NCI-H748 (cell line): ENCODE measurements at regions not wholly inside any gene's neighbourhood (a gene's known extent, or its start where the extent isn't known, plus 50 kb on each side); places are given as distances from the start of the nearest gene placed in this dataset.
"Not testable (repeated sequence)": the region's sequence is repeated elsewhere in the genome, so short reads cannot be mapped to it uniquely, and the experiment has no call there.

Experiments used
- DNase-seq: peaks from one replicate; lab custom pipeline; 2025; ENCODE audit not compliant: unreplicated experiment; lab: John Stamatoyannopoulos, UW

GRCh38 chr13:18673794-18674193 lies 507.8 kb downstream of the TUBA3C start:
- not testable (repeated sequence) for DNase-seq

DNA sequence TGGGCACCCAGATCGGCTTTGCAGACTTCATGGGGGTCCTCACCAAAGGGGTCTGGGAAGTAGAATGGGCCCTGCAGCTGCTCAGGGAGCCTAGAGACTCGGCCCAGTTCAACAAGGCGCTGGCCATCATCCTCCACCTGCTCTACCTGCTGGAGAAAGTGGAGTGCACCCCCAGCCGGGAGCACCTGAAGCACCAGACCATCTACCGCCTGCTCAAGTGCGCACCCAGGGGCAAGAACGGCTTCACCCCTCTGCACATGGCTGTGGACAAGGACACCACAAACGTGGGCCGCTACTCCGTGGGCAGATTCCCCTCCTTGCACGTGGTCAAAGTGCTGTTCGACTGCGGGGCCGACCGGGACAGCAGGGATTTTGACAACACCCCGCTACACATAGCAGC lies 515.0 kb downstream of the TUBA3C start:
- not testable (repeated sequence) for DNase-seq

GRCh38 chr13:18665716-18666115 lies 515.9 kb downstream of the TUBA3C start:
- DNase-seq: not testable (repeated sequence)

DNA sequence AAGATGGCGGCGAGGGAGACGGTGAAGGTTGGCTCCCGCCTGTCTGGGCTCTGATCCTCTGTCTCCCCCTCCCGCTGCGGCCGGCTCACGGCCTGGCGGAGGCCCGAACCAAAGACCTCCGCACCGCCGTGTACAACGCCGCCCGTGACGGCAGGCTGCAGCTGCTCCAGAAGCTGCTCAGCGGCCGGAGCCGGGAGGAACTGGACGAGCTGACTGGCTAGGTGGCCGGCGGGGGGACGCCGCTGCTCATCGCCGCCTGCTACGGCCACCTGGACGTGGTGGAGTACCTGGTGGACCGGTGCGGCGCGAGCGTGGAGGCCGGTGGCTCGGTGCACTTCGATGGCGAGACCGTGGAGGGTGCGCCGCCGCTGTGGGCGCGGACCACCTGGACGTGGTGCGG lies 516.5 kb downstream of the TUBA3C start:
- not testable (repeated sequence) for DNase-seq

GRCh38 chr13:18663222-18663621 lies 518.4 kb downstream of the TUBA3C start:
- not testable (repeated sequence) for DNase-seq

GRCh38 chr13:18643644-18644172 lies 537.9 kb downstream of the TUBA3C start:
- DNase-seq: peak; percentile 59

GRCh38 chr13:18628928-18629327 lies 552.7 kb downstream of the TUBA3C start:
- DNase-seq: not testable (repeated sequence)

DNA sequence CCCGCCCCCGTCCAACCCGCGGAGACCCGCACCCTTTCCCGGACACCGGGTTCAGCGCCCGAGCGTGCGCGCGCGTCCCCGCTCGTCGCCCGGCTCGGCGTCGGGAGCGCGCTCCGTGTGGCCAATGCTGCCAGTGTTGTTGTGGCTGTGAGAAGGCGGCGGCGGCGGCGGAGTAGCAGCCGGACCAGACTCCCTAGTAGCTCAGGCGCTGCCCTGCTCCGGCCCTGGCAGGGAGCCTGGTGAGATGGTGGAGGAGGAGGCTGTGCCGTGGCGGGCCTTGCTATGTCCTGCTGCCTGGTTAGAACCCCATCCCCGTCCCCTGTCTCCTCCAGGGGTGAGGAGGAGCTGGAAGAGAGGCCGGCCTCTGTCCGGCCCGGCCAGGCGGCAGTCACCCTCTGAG lies 553.2 kb downstream of the TUBA3C start:
- no peak for DNase-seq

GRCh38 chr13:18624061-18624460 lies 557.6 kb downstream of the TUBA3C start:
- not testable (repeated sequence) for DNase-seq

DNA sequence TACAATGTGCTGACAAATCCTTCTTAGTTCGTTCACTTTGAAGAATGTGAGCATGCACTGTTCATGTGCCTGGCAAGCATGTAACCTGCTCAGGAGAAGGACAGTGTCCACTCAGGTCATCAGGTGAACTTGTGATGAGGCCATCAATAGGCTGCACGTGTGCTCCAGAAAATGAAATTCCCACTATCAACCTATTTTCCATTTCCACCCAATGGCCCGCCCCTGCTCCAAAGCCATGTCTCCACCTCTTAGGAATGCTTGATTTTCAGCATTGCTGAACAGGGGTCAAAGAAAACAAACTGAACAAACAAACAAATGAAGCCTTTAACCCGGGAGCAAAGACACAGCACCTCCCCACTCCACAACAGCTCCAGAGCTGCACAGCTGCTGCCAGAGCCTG lies 563.2 kb downstream of the TUBA3C start:
- DNase-seq: not testable (repeated sequence)

DNA sequence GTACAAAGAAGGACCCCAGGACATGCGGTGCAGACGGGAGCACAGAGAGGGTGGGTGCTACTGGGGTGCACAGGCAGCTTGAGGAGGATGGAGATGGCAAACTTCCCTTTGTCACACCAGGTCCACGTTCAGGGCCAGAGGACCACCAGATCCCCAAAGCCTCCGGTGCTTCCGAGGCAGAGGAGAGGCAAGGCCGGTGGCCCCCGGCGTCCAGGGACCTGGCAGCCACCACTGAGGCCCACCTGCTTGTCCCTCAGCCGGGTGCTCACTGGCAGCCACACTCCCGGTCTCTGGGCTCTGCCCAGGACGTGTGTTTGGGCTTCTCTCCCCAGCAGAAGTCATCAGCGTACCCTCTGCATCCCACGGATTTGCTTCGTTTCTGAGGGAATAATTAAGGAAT lies 571.1 kb downstream of the TUBA3C start:
- not testable (repeated sequence) for DNase-seq

DNA sequence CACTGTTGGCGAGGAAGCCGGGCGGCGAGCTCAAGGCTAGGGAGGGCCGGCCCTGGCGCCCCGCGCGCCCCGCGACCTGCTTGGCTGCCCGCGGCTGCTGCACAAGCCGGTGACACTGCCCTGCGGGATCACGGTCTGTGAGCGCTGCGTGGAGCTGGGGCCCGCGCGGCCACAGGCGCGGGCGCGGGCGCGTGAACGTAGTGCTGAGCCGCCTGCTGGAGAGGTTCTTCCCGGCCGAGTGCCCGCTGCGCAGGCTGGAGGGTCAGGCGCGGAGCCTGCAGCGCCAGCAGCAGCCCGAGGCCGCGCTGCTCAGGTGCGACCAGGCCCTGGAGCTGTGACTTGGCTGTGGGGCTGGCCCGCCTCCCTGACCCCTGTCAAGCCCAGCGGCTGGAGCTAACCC lies 572.3 kb downstream of the TUBA3C start:
- DNase-seq: not testable (repeated sequence)

DNA sequence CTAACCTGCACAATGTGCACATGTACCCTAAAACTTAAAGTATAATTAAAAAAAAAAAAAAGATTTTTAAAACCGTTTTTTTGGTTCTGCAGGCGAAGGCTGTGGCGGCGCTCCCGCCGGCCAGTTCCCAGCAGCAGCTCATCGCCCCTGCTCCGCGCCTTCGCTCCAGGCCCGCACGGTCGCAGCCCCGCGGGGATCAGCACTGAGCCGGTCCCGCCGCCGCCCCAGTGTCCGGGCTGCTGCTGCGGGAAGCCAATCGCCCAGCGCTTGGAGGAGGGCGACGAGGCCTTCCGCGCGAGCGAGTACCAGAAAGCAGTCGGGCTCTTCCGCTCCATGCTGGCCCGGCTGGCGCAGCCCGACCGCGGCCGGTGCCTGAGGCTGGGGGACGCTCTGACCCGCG lies 572.8 kb downstream of the TUBA3C start:
- not testable (repeated sequence) for DNase-seq

- not testable (repeated sequence) for DNase-seq
Measured at GRCh38 chr13:18600366-18600765, 581.3 kb downstream of the TUBA3C start.

- DNase-seq: peak; percentile 82
Measured at GRCh38 chr13:18599791-18600211, 581.8 kb downstream of the TUBA3C start.

DNA sequence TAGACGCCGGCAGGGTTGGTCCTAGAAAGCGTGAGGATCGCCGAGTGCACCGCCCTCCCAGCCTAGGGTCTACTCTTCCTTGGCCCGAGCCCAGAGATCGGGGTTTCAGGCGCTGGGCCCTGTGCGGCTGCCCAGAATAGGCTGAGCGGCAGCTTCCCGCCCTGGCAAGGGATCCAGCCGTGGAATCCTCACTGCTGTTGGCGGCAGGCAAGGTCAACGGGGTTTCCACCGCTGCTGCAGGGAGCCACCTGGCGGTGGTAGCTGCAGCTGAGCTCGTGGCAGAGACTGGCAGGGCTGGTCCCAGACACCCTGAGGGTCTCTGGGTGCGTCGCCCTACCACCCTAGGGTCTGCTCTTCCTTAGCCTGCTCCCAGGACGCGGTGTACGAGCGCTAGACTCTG lies 583.1 kb downstream of the TUBA3C start:
- peak; percentile 61 for DNase-seq

GRCh38 chr13:18597940-18598339 lies 583.7 kb downstream of the TUBA3C start:
- DNase-seq: not testable (repeated sequence)

DNA sequence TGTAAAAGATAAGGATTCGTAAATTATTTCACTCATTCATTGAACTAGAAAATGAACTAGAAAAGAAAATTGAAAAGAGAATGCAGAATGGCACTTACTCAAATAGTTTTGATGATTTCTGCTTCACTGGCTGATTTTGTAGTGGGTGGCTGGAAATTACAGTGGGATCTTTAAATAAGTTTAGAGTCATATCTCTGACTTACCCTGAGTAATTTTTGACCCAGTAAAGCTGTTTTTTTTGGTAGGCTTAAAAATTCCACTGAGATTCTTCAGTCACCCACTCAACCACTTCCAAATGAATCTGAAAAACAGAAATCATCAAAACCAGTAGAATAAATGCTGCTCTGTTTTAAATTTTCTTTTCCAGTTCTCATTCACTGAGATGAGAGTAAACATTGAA lies 604.5 kb downstream of the TUBA3C start:
- DNase-seq: not testable (repeated sequence)

DNA sequence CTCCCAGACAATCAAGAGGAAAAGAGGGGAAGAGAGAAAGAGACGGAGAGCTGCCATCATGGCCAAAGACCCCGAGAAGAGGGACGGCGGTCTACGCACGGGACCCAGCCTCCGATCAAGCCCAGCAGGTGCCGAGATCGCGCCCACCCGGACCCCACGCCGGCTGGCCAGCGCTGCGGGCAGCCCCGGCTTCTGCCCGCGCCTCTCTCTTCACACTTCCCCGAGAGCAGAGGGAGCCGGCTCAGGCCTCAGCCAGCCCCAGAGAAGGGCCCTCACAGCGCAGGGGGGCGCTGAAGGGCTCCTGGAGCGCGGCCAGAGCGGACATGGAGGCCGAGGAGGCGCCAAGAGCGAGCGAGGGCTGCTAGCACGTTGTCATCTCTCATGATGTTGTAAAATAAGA lies 613.7 kb downstream of the TUBA3C start:
- DNase-seq: peak; percentile 44
